ENCODE measurements at regions not wholly inside any gene's neighbourhood (a gene's known extent, or its start where the extent isn't known, plus 50 kb on each side); places are given as distances from the start of the nearest gene placed in this dataset.
"Not testable (repeated sequence)": the region's sequence is repeated elsewhere in the genome, so short reads cannot be mapped to it uniquely, and the experiment has no call there.

DNA sequence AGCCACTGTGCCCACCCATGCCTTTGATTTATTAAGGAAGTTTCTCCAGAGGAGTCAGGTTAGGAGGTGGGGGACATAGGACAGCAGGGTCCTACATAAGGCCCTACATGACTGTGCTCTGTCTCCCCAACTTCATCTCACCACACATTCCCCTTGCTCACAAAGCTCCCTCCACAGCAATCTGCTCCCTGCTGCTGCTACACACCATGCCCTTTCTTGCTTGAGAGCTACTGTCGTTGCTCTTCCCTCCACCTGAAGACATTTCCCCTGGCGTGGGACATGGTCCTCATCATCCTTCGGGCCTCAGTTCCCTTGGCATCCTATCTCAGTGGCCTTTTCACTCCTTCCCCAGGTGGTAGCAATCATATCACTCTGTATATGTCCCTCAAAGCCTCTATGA, 75.9 kb upstream of the DAPK1 start:
- no peak overlapping the region for H3K4me3 ChIP-seq (replicated peaks; ENCODE audit: low read depth, low read length)
- no peak for DNase-seq (ENCODE audit: extremely low read depth, low read depth)
- TF ChIP-seq, protein P1, sequence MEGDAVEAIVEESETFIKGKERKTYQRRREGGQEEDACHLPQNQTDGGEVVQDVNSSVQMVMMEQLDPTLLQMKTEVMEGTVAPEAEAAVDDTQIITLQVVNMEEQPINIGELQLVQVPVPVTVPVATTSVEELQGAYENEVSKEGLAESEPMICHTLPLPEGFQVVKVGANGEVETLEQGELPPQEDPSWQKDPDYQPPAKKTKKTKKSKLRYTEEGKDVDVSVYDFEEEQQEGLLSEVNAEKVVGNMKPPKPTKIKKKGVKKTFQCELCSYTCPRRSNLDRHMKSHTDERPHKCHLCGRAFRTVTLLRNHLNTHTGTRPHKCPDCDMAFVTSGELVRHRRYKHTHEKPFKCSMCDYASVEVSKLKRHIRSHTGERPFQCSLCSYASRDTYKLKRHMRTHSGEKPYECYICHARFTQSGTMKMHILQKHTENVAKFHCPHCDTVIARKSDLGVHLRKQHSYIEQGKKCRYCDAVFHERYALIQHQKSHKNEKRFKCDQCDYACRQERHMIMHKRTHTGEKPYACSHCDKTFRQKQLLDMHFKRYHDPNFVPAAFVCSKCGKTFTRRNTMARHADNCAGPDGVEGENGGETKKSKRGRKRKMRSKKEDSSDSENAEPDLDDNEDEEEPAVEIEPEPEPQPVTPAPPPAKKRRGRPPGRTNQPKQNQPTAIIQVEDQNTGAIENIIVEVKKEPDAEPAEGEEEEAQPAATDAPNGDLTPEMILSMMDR (IDR thresholded peaks at IDR 0.05; ENCODE audit: low read depth, low read length, missing control alignments): no peak

DNA sequence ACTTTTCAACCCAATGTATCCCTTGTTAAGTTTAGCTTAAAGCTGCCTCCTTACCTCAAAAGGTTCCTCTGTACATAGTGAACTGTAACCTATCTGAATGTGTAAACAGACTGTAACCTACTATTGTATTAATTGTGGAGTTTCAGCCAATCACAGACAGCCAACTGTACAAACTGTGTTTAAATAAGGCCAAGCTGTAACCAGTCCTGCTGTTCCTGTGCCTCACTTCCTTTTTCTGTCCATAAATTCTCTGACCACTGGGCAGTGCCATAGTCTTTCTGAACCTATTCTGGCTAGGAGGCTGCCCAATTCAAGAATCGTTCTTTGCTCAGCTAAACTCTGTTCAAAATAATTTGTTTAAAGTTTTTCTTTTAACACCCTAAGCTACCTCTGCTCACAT, 74.7 kb upstream of the DAPK1 start:
- TF ChIP-seq, protein P1 (IDR thresholded peaks at IDR 0.05; ENCODE audit: low read depth, low read length, missing control alignments): no peak
- H3K4me3 ChIP-seq (replicated peaks; ENCODE audit: low read depth, low read length): no peak overlapping the region
- DNase-seq (ENCODE audit: extremely low read depth, low read depth): no peak

DNA sequence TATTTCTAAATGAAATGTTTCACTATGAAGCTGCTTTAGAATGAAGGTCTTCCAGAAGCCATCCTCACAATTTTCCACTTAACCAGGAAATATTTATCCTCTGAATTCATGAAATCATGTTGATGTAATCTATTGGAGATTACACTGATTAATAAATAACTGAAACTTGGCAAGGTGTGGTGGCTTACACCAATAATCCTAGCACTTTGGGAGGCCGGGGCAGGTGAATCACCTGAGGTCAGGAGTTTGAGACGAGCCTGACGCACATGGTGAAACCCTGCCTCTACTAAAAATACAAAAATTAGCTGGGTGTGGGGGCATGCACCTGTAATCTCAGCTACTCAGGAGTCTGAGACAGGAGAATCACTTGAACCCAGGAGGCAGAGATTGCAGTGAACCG, 73.8 kb upstream of the DAPK1 start:
- not testable (repeated sequence) for DNase-seq (ENCODE audit: extremely low read depth, low read depth); H3K4me3 ChIP-seq (replicated peaks; ENCODE audit: low read depth, low read length)

DNA sequence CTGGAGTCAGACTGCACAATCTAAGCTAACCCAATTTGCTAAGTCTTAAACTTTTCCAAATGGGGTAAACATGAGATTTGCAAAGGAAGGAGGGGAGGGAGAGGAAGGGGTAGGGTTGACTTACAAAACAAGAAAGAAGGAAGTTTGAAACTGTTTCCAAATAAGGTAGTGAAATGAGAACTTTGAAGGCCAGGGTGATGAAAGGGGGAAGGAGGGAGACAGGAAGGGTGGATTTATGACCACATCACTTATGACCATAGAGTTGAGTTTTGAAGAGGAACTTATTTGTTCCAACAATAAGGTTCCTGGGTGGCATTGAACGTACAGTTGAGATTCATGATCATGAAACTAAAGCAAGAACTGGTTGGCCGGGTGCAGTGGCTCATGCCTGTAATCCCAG, 72.5 kb upstream of the DAPK1 start:
- DNase-seq (ENCODE audit: extremely low read depth, low read depth): no peak

DNA sequence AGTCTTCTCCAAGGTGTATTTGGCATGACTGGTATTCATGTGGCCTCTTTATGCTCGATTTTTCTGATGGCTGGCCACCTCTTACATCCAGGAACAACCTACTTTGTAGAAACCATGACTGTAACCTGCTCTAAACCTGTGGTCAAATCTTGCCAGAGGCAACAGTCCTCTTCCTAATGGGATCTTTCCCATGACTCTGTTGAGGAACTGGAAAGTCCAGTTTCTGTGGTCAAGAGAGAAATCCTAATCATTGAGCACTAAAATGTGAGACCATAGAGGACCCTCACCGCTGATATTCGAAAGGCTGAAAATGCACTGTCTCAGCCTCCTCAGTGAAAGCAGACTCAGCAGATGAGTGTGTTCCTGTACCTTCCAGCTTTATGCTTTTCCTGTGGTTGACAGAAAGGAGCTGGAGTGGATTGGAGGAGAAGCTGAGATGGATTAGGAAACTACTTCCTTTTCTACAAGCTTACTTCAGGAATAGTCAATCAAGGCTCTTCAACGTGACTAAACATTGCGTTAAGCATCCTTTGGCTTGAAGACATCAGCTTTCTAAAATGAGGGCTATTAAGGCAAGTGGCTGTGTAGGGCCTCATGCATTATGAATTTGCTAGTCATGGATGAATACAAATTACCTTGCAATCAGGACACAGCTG, 69.7 kb upstream of the DAPK1 start:
- DNase-seq (ENCODE audit: extremely low read depth, low read depth): no peak
- H3K4me3 ChIP-seq (replicated peaks; ENCODE audit: low read depth, low read length): no peak overlapping the region
- TF ChIP-seq, protein P1 (IDR thresholded peaks at IDR 0.05; ENCODE audit: low read depth, low read length, missing control alignments): no peak

More for the DNA sequence above, 72.5 kb upstream of the DAPK1 start:
- no peak overlapping the region for H3K4me3 ChIP-seq (replicated peaks; ENCODE audit: low read depth, low read length)
- TF ChIP-seq, protein P1 (IDR thresholded peaks at IDR 0.05; ENCODE audit: low read depth, low read length, missing control alignments): no peak

DNA sequence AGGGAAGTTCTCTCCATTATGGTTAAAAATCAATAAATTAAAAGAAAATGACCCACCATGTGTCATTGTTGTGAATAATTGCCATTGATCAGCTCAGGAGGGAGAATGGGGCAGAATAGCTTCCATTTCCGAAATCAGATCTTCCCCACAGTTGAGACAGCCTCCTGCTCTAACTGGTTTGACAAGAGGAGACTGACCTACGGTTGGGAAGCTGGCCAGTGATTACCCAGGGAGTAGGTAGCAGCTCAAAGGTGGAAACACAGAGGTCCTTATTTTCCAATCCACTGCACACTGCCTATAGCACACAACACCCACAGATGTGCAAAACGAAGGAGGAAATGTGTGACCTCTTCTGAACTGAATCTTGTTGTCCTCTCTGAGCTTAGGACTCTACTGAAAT, 69.0 kb upstream of the DAPK1 start:
- H3K4me3 ChIP-seq (replicated peaks; ENCODE audit: low read depth, low read length): no peak overlapping the region
- TF ChIP-seq, protein P1 (IDR thresholded peaks at IDR 0.05; ENCODE audit: low read depth, low read length, missing control alignments): no peak
- DNase-seq (ENCODE audit: extremely low read depth, low read depth): no peak

DNA sequence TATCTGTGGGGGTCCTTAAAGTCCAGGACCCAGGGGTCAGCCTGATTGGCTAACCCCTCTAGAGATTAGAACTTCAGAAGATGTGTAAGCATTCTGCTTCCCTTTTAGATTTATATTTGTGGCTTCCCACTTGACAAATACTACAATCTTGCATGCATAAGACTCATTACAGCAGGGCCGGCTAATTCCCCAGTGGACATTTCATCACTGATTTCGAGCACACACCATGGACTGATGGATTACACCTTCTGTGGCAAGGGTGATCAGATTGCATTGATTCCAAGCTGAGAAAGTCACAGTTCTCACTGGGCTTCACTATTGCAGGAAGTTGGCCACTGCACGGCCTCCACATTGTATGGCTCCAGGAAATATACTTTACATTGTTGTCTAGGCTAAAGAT, 65.8 kb upstream of the DAPK1 start:
- TF ChIP-seq, protein P1 (IDR thresholded peaks at IDR 0.05; ENCODE audit: low read depth, low read length, missing control alignments): no peak
- H3K4me3 ChIP-seq (replicated peaks; ENCODE audit: low read depth, low read length): no peak overlapping the region
- DNase-seq (ENCODE audit: extremely low read depth, low read depth): no peak

All from HFF-Myc (cell line).